ENCODE measurements at regions not wholly inside any gene's neighbourhood (a gene's known extent, or its start where the extent isn't known, plus 50 kb on each side); places are given as distances from the start of the nearest gene placed in this dataset.
A peak's percentile ranks its signal among the peaks of the same experiment; 100 is the strongest.

GRCh38 chr7:142409471-142409870 lies 151.6 kb upstream of the PRSS58 start:
- no peak for DNase-seq (ENCODE audit: low read depth)

- no peak for DNase-seq (ENCODE audit: low read depth)
Measured at GRCh38 chr7:142408794-142409193, 150.9 kb upstream of the PRSS58 start.

- DNase-seq (ENCODE audit: low read depth): no peak
Measured at GRCh38 chr7:142407939-142408570, 150.2 kb upstream of the PRSS58 start.

GRCh38 chr7:142405122-142405765 lies 147.4 kb upstream of the PRSS58 start:
- no peak for DNase-seq (ENCODE audit: low read depth)

GRCh38 chr7:142401951-142402350 lies 144.1 kb upstream of the PRSS58 start:
- no peak for DNase-seq (ENCODE audit: low read depth)

GRCh38 chr7:142400042-142400533 lies 142.2 kb upstream of the PRSS58 start:
- DNase-seq (ENCODE audit: low read depth): no peak

GRCh38 chr7:142391191-142391992 lies 133.5 kb upstream of the PRSS58 start:
- DNase-seq (ENCODE audit: low read depth): peak; percentile 72

- DNase-seq (ENCODE audit: low read depth): no peak
Measured at GRCh38 chr7:142389544-142389943, 131.7 kb upstream of the PRSS58 start.

- peak; percentile 87 for DNase-seq (ENCODE audit: low read depth)
Measured at GRCh38 chr7:142385491-142386340, 127.9 kb upstream of the PRSS58 start.

GRCh38 chr7:142384493-142384922 lies 126.7 kb upstream of the PRSS58 start:
- DNase-seq (ENCODE audit: low read depth): peak; percentile 93

- peak; percentile 53 for DNase-seq (ENCODE audit: low read depth)
Measured at GRCh38 chr7:142383841-142384492, 126.1 kb upstream of the PRSS58 start.

GRCh38 chr7:142381727-142382390 lies 124.0 kb upstream of the PRSS58 start:
- no peak for DNase-seq (ENCODE audit: low read depth)

GRCh38 chr7:142380069-142380468 lies 122.2 kb upstream of the PRSS58 start:
- no peak for DNase-seq (ENCODE audit: low read depth)

GRCh38 chr7:142379201-142379885 lies 121.5 kb upstream of the PRSS58 start:
- no peak for DNase-seq (ENCODE audit: low read depth)

- DNase-seq (ENCODE audit: low read depth): no peak
Measured at GRCh38 chr7:142377567-142377966, 119.7 kb upstream of the PRSS58 start.

- DNase-seq (ENCODE audit: low read depth): no peak
Measured at GRCh38 chr7:142376356-142376997, 118.6 kb upstream of the PRSS58 start.

GRCh38 chr7:142375710-142376313 lies 118.0 kb upstream of the PRSS58 start:
- DNase-seq (ENCODE audit: low read depth): peak; percentile 51

- DNase-seq (ENCODE audit: low read depth): no peak
Measured at GRCh38 chr7:142372727-142373126, 114.9 kb upstream of the PRSS58 start.

Measured in Daoy (cell line).